Stimulated activated CD4-positive, alpha-beta T cell treated with anti-CD3 and anti-CD28 coated beads, Interleukin-2, amount 100 ng/mL, for 24 hours (primary cell): ENCODE measurements at regions not wholly inside any gene's neighbourhood (a gene's known extent, or its start where the extent isn't known, plus 50 kb on each side); places are given as distances from the start of the nearest gene placed in this dataset.
"Not testable (repeated sequence)": the region's sequence is repeated elsewhere in the genome, so short reads cannot be mapped to it uniquely, and the experiment has no call there.

ENCODE experiments used
- DNase-seq, 2 donors: peaks; one replicate each; pipeline ENCODE4 v3.0.0-alpha.2; 2020

- DNase-seq: not testable (repeated sequence)
Measured at GRCh38 chr16:16625140-16625539, 246.2 kb downstream of the NPIPA7 start.

GRCh38 chr16:16627865-16628264 is 248.9 kb downstream of the NPIPA7 start:
- not testable (repeated sequence) for DNase-seq

GRCh38 chr16:16638231-16638630 is 259.3 kb downstream of the NPIPA7 start:
- not testable (repeated sequence) for DNase-seq

- not testable (repeated sequence) for DNase-seq
Measured at GRCh38 chr16:16638714-16639113, 259.8 kb downstream of the NPIPA7 start.

GRCh38 chr16:16643828-16644227 is 264.9 kb downstream of the NPIPA7 start:
- not testable (repeated sequence) for DNase-seq

GRCh38 chr16:16648002-16648401 is 269.1 kb downstream of the NPIPA7 start:
- DNase-seq: not testable (repeated sequence)

GRCh38 chr16:16672180-16672812 is 293.4 kb downstream of the NPIPA7 start:
- not testable (repeated sequence) for DNase-seq

GRCh38 chr16:16674820-16675219 is 295.9 kb downstream of the NPIPA7 start:
- DNase-seq: not testable (repeated sequence)

GRCh38 chr16:16721849-16722248 is 342.9 kb downstream of the NPIPA7 start:
- DNase-seq: not testable (repeated sequence)

- DNase-seq: not testable (repeated sequence)
Measured at GRCh38 chr16:16722666-16723065, 343.7 kb downstream of the NPIPA7 start.

GRCh38 chr16:16723819-16724519 is 345.0 kb downstream of the NPIPA7 start:
- not testable (repeated sequence) for DNase-seq

- not testable (repeated sequence) for DNase-seq
Measured at GRCh38 chr16:16727048-16727447, 348.1 kb downstream of the NPIPA7 start.

GRCh38 chr16:16742573-16742972 is 363.6 kb downstream of the NPIPA7 start:
- DNase-seq: not testable (repeated sequence)

- not testable (repeated sequence) for DNase-seq
Measured at GRCh38 chr16:16754992-16755667, 376.2 kb downstream of the NPIPA7 start.

GRCh38 chr16:16763449-16763848 is 384.5 kb downstream of the NPIPA7 start:
- no peak for DNase-seq

- DNase-seq: not testable (repeated sequence)
Measured at GRCh38 chr16:16770717-16771116, 391.8 kb downstream of the NPIPA7 start.

GRCh38 chr16:16774389-16774788 is 395.4 kb downstream of the NPIPA7 start:
- DNase-seq: no peak

GRCh38 chr16:16778332-16778731 is 399.4 kb downstream of the NPIPA7 start:
- no peak for DNase-seq

- DNase-seq: no peak
Measured at GRCh38 chr16:16780588-16780987, 401.6 kb downstream of the NPIPA7 start.

- no peak for DNase-seq
Measured at GRCh38 chr16:16782153-16782552, 403.2 kb downstream of the NPIPA7 start.

GRCh38 chr16:16788004-16788403 is 409.1 kb downstream of the NPIPA7 start:
- DNase-seq: no peak

- DNase-seq: no peak
Measured at GRCh38 chr16:16790597-16790996, 411.7 kb downstream of the NPIPA7 start.

GRCh38 chr16:16791051-16791450 is 412.1 kb downstream of the NPIPA7 start:
- no peak for DNase-seq

- DNase-seq: no peak
Measured at GRCh38 chr16:16797239-16797638, 418.3 kb downstream of the NPIPA7 start.
